Osteocyte (in vitro differentiated cells): ENCODE measurements at regions not wholly inside any gene's neighbourhood (a gene's known extent, or its start where the extent isn't known, plus 50 kb on each side); places are given as distances from the start of the nearest gene placed in this dataset.
"Not testable (repeated sequence)": the region's sequence is repeated elsewhere in the genome, so short reads cannot be mapped to it uniquely, and the experiment has no call there.

Experiments used
- DNase-seq: peaks from one replicate; pipeline ENCODE4 v3.0.0; 2021; ENCODE audit warnings: mixed read lengths; ENCODE audit not compliant: unreplicated experiment; ENCODE audit errors: extremely low spot score
- H3K27ac Mint-ChIP-seq: one replicate; pipeline ENCODE4 v1.8.0; 2021; ENCODE audit warnings: mild to moderate bottlenecking, mixed read lengths; ENCODE audit not compliant: unreplicated experiment
- H3K27me3 Mint-ChIP-seq: one replicate; pipeline ENCODE4 v1.8.0; 2021; ENCODE audit warnings: mixed read lengths; ENCODE audit not compliant: unreplicated experiment
- H3K36me3 Mint-ChIP-seq: one replicate; pipeline ENCODE4 v1.8.0; 2021; ENCODE audit warnings: mixed read lengths; ENCODE audit not compliant: unreplicated experiment
- H3K4me1 Mint-ChIP-seq: one replicate; pipeline ENCODE4 v1.8.0; 2021; ENCODE audit warnings: mixed read lengths; ENCODE audit not compliant: unreplicated experiment
- H3K4me3 Mint-ChIP-seq: one replicate; pipeline ENCODE4 v1.8.0; 2021; ENCODE audit warnings: mild to moderate bottlenecking, moderate library complexity, mixed read lengths; ENCODE audit not compliant: unreplicated experiment
- H3K9me3 Mint-ChIP-seq: one replicate; pipeline ENCODE4 v1.8.0; 2021; ENCODE audit warnings: mixed read lengths; ENCODE audit not compliant: unreplicated experiment
- TF ChIP-seq, protein P1 (sequence below): fragments of 200-600 bp; sonication (generic); IDR thresholded peaks from 2 replicates; pipeline ENCODE4 v1.5.0; 2021; ENCODE audit warnings: antibody characterized with exemption, mild to moderate bottlenecking, moderate library complexity

DNA sequence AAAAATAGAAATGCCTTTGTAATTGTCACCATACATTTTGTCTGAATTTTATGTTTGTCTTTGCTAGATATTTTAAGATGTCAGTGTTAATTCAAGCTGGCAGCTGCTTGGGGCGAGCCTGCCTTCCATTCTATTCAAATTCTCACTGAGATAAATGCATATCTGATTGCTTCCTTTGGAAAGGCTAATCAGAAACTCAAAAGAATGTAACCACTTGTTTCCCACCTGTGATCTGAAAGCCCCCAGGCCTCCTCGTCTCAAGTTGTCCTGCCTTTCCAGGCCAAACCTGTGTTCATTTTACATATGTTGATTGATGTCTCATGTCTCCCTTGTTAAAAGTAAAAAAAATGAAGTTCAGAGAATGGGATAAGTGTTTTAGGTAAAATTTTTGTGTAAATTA, 318.7 kb upstream of the TECRL start:
- H3K27ac Mint-ChIP-seq, result no peak overlapping the region

DNA sequence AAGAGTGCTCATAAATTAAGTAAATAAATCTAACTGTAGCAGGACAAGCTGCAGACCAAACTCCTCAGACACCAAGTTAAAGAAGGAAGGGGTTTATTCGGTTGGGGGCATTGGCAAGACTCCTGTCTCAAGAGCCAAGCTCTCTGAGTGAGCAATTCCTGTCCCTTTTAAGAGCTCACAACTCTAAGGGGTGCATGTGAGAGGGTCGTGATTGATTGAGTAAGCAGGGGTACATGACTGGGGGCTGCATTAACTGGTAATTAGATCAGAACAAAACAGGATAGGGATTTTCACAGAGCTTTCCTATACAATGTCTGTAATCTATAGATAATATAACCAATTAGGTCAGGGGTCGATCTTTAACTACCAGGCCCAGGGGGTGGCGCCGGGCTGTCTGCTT, 318.1 kb upstream of the TECRL start:
- not testable (repeated sequence) for H3K27me3 Mint-ChIP-seq, H3K9me3 Mint-ChIP-seq, DNase-seq, H3K4me1 Mint-ChIP-seq, H3K4me3 Mint-ChIP-seq, H3K27ac Mint-ChIP-seq, H3K36me3 Mint-ChIP-seq

More for the DNA sequence above, 318.7 kb upstream of the TECRL start:
- DNase-seq, result no peak
- no peaks in the 10 kb centered on the region for H3K36me3 Mint-ChIP-seq
- H3K9me3 Mint-ChIP-seq, result no peaks in the 10 kb centered on the region
- no peak overlapping the region for H3K4me3 Mint-ChIP-seq
- TF ChIP-seq, protein P1, sequence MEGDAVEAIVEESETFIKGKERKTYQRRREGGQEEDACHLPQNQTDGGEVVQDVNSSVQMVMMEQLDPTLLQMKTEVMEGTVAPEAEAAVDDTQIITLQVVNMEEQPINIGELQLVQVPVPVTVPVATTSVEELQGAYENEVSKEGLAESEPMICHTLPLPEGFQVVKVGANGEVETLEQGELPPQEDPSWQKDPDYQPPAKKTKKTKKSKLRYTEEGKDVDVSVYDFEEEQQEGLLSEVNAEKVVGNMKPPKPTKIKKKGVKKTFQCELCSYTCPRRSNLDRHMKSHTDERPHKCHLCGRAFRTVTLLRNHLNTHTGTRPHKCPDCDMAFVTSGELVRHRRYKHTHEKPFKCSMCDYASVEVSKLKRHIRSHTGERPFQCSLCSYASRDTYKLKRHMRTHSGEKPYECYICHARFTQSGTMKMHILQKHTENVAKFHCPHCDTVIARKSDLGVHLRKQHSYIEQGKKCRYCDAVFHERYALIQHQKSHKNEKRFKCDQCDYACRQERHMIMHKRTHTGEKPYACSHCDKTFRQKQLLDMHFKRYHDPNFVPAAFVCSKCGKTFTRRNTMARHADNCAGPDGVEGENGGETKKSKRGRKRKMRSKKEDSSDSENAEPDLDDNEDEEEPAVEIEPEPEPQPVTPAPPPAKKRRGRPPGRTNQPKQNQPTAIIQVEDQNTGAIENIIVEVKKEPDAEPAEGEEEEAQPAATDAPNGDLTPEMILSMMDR, result no peak
- no peaks in the 10 kb centered on the region for H3K4me1 Mint-ChIP-seq
- peaks cover 5% of the 10 kb centered on the region for H3K27me3 Mint-ChIP-seq

DNA sequence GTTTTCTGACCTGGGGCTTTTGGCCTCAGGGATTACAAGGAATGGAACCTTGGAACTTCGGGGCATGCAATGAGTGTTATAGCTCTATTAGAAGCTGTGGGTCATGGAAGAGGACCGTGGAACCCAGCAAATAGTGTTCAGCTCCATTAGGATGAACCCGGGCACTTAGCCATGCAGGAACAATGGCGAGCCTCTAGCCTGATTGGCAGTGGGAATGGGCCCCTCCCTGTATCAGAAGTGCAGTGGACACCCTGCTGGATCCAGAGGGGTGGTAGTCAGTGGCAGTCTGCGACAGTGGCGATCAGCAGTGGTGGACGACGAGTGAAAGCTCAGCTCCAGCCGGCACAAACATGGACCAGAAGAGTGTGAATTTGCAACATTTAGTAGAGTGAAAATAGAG, 315.4 kb upstream of the TECRL start:
- Mint-ChIP-seq H3K9me3 (no peaks in the 10 kb centered on the region), H3K4me1 (no peaks in the 10 kb centered on the region), H3K27ac (no peak overlapping the region), H3K27me3 (peaks cover 19% of the 10 kb centered on the region), H3K36me3 (no peaks in the 10 kb centered on the region), H3K4me3 (no peak overlapping the region)
- TF ChIP-seq, protein P1, result no peak
- no peak for DNase-seq

DNA sequence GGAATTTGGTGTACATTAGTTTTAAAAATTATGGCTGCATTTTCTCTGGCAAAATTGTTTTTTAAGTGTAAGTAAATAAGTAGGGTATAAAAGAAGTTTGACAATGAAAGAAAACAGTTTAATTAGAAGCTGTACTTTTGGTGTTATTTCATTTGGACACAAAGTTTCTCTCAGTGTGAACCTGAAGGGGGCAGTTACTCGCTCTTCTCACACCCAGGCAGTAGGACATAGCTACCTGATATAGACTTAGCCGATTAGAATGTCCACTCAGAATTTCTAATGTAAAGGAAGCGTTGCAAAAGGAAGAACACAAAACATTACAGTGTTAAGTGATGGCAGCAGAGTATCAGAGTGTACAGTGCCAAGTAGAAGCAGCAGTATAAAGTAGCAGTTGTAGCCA, 311.9 kb upstream of the TECRL start:
- Mint-ChIP-seq H3K36me3 (no peaks in the 10 kb centered on the region), H3K27ac (no peak overlapping the region), H3K27me3 (peaks cover 31% of the 10 kb centered on the region), H3K4me3 (no peak overlapping the region), H3K9me3 (no peaks in the 10 kb centered on the region), H3K4me1 (no peaks in the 10 kb centered on the region)
- DNase-seq, result no peak
- TF ChIP-seq, protein P1, result no peak

DNA sequence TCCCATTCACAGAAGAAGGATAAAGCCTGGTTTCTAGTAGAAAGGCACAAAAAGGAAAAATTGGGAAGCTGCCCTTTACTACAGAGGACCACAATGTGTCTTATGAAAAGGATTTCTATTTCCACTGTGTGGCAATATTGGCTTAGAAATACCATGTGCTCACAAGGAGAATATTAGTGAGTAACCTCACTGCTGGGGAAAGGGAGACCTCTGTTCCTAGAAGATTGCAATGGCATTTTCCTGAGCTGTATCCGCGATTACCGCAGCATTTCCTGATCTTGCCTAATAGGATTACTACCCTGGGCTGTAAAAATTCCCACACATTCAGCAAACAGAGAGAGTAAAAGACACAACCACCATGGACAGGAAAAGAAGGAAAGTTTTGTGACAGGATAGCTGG, 308.8 kb upstream of the TECRL start:
- no peak overlapping the region for H3K4me3 Mint-ChIP-seq
- no peak for DNase-seq
- H3K27me3 Mint-ChIP-seq, result peaks cover 42% of the 10 kb centered on the region
- no peaks in the 10 kb centered on the region for H3K36me3 Mint-ChIP-seq
- no peaks in the 10 kb centered on the region for H3K9me3 Mint-ChIP-seq
- no peaks in the 10 kb centered on the region for H3K4me1 Mint-ChIP-seq
- no peak overlapping the region for H3K27ac Mint-ChIP-seq
- TF ChIP-seq, protein P1, result no peak

DNA sequence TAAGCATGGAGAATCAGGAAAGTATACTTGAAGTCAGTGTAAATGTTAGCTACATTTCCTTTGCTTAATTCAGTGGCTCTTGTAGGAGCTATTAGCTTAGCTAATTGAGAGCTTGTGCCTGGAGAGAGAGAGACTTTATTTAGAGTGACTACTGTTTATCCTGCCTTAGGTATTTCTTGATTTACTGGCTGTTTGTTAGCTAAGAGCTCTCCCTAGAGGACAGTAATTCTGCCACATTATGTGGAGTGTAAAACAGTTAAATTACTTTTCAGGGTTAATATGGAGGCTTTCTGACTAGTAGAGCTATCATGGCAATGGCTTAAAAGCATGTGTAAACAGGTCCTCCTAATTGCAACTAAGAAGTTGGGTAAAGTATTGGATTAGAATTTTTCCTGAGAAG, 306.5 kb upstream of the TECRL start:
- Mint-ChIP-seq H3K36me3 (no peaks in the 10 kb centered on the region), H3K4me3 (no peak overlapping the region), H3K27me3 (peaks cover 41% of the 10 kb centered on the region), H3K4me1 (no peaks in the 10 kb centered on the region), H3K9me3 (no peaks in the 10 kb centered on the region), H3K27ac (no peak overlapping the region)
- DNase-seq, result no peak
- TF ChIP-seq, protein P1, result no peak
